GM23248 (cell line): ENCODE measurements at regions not wholly inside any gene's neighbourhood (a gene's known extent, or its start where the extent isn't known, plus 50 kb on each side); places are given as distances from the start of the nearest gene placed in this dataset.

ENCODE experiments used
- EZH2 ChIP-seq: fragments of 200-600 bp; sonication (generic); IDR thresholded peaks from 2 replicates; pipeline ENCODE4 v1.6.1; 2018; ENCODE audit warnings: antibody characterized with exemption, mild to moderate bottlenecking; ENCODE audit not compliant: insufficient read depth, poor library complexity, severe bottlenecking
- EZH2phosphoT487 ChIP-seq: fragments of 200-600 bp; sonication (generic); IDR thresholded peaks from 2 replicates; pipeline ENCODE4 v1.6.1; 2018; ENCODE audit warnings: antibody characterized with exemption, moderate library complexity, mild to moderate bottlenecking, low read depth; ENCODE audit not compliant: insufficient read depth

DNA sequence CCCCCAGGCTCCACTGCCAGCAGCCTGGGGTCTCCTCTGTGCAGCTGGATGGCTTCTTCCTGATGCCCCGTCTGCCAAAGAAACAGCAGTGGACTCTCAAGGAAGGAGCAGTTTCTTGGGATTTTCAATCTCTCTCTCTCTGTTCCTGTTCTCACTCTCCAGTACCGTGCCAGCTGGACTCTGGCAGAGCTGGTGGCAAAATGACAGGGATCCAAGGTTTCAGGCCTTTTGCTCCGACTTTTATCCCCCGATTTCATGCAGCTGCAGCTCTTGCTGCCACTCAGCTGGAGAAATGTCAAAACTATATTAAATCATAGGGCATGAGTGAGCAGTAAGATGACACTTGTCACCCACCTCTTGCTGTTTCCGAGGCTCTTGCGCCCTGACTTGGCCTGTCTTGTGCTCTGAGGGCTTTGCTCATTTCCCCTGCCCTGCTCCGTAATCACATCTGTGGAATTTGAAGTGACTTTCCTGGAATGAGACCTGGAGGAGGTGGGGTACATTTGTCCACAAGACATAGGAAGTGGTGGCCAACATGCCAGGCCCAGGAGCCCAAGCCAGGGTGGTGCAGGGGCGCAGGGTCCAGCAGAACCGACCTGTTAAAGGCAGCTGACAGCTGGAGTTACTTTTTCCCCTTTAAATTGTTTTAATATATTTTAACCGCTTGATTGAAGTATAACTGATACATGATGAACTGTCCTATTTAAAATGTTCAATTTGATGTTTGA, 576.2 kb downstream of the PTPRU start:
- TF ChIP-seq EZH2 (no peak), EZH2phosphoT487 (no peak)
